Stimulated activated CD4-positive, alpha-beta T cell treated with anti-CD3 and anti-CD28 coated beads, Interleukin-2, amount 100 ng/mL, for 4 hours (primary cell): ENCODE measurements at regions not wholly inside any gene's neighbourhood (a gene's known extent, or its start where the extent isn't known, plus 50 kb on each side); places are given as distances from the start of the nearest gene placed in this dataset.
"Not testable (repeated sequence)": the region's sequence is repeated elsewhere in the genome, so short reads cannot be mapped to it uniquely, and the experiment has no call there.

Experiments used
- DNase-seq: peaks from one replicate; pipeline ENCODE4 v3.0.0-alpha.2; 2020; ENCODE audit warnings: low read depth

DNA sequence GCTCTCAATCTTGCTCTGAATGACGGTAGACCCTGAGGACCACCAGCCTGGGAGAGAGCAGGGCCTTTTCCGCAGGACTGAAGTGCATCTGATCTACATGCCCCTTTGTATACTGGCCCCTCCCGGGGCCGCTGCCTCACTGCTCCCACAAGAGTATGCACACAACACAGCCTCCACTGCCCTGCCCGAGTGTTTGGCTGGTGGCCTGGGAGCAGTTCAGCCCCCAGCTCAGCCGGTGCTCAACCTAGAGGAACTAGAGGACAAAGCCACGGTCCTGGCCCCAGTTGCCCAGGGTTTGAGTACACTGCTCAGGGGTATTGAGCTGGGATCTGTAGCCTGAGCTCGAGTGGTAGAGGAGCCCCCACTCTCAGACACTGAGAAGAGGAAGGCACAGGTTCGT lies 118.9 kb upstream of the CAB39 start:
- no peak for DNase-seq

DNA sequence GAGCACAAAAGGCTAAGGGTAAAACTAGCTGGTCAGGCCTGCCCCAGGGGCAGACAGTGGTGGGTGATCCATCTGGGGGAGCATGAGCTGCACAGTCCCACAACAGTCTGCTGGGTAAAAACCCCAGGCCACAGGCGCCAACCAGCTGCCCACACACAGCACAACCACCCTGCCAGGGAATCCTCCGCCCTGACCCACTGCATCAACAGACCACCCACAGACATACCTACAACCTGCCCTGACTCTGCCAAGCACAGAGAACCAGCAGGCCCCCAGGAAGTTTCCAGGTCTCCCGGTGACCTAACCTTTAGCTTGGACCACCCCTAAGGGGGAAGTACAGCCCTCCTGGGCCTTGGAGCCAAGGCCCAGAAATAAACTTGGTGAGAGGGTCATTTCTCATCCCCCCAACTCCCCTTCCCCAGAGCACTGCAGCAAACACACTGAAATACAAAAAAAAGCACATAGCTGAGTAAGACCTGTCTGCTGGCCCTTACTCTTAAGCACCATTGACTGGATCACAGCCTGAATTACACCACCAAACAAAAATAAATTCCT lies 118.3 kb upstream of the CAB39 start:
- no peak for DNase-seq

DNA sequence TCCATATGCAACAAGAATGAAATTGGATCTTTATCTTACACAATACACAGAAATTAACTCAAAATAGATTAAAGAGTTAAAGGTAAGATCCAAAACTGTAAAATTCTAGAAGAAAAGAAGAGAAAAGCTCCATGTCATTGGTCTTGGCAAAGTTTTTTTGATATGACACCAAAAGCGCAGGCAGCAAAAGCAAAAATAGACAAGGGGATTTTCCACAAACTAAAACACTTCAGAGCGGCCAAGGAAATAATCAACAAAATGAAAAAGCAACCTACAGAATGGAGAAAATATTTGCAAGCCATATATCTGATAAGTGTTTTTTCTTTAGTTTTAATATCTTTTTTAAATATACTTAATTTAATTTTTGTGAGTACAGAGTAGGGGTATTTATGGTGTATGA lies 112.8 kb upstream of the CAB39 start:
- no peak for DNase-seq

- no peak for DNase-seq
These were observed 112.4 kb upstream of the CAB39 start for GRCh38 chr2:230600285-230600684.

DNA sequence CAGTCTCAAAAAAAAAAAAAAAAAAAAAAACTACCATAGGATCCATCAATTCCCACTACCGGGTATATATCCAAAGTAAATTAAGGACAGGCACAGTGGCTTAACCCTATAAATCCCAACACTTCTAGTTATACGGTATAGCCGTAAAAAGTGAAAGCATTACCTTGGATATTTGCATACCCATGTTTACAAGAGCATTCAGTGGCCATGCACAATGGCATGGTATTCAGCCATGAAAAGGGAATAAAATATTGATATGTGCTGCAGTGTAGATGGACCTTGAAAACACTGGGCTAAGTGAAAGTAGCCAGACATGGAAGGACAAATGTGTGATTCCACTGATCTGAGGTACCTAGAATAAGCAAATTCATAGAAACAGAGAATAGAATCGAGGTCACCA lies 111.8 kb upstream of the CAB39 start:
- no peak for DNase-seq

- no peak for DNase-seq
These were observed 111.1 kb upstream of the CAB39 start for GRCh38 chr2:230601510-230601909.

GRCh38 chr2:230602562-230603230 lies 109.9 kb upstream of the CAB39 start:
- peak; percentile 55 for DNase-seq

- not testable (repeated sequence) for DNase-seq
These were observed 109.3 kb upstream of the CAB39 start for GRCh38 chr2:230603317-230603716.

GRCh38 chr2:230604158-230604557 lies 108.5 kb upstream of the CAB39 start:
- DNase-seq: not testable (repeated sequence)

- DNase-seq: no peak
These were observed 98.6 kb upstream of the CAB39 start for GRCh38 chr2:230614040-230614439.

- DNase-seq: peak; percentile 57
These were observed 97.7 kb upstream of the CAB39 start for GRCh38 chr2:230614913-230615332.

- DNase-seq: not testable (repeated sequence)
These were observed 95.4 kb upstream of the CAB39 start for GRCh38 chr2:230617256-230617706.

GRCh38 chr2:230619491-230619890 lies 93.2 kb upstream of the CAB39 start:
- DNase-seq: no peak

GRCh38 chr2:230625220-230625619 lies 87.4 kb upstream of the CAB39 start:
- DNase-seq: not testable (repeated sequence)

GRCh38 chr2:230627091-230627490 lies 85.6 kb upstream of the CAB39 start:
- DNase-seq: not testable (repeated sequence)

- DNase-seq: no peak
These were observed 84.6 kb upstream of the CAB39 start for GRCh38 chr2:230627806-230628724.

DNA sequence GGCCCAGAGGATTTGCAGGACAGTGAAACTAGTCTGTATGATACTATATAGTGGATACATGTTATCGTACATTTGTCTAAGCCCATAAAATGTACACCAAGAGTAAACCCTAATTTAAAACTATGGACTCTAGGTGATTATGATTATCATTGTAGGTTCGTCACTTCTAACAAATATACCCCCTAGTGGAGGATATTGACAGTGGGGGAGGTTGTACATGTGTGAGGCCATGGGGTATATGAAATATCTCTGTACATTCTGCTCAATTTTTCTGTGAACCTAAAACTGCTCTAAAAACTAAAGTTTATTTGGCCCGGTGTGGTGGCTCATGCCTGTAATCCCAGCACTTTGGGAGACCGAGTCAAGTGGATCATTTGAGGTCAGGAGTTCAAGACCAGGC lies 81.2 kb upstream of the CAB39 start:
- DNase-seq: no peak

DNA sequence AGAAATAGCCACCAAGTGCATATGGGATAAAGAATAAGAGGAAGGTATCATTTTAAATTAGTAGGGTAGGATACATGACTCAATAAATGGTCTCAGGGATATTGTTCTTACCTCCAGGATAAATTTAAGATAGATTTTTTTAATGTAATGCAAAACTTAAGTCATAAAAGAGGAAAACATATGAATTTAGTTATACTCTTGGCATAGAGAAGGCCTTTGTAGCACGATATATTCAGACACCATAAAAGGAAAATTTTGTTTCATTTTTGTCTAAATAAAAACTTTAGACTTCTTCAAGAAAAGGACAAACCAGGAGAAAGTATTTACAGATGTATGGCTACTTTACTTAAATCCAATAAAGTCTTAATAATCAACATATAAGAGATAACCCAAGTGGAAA lies 78.5 kb upstream of the CAB39 start:
- DNase-seq: no peak

DNA sequence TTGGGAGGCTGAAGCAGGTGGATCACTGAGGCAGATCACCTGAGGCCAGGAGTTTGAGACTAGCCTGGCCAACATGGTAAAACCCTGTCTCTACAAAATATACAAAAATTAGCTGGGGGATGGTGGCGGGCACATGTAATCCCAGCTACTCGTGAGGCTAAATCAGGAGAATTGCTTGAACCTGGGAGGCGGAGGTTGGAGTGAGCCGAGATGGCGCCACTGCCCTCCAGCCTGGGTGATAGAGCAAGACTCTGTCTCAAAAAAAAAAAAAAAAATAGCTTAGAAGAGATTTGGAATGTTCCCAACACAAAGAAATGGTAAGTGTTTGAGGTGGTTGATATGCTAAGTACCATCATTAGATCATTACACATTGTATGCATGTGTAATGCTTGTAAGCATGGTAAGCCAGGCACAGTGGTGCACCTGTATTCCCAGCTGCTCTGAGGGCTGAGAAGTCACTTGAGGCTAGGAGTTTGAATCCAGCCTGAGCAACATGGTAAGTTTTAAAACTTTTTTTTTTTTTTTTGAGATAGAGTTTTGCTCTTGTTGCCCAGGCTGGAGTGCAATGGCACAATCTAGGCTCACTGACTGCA lies 77.8 kb upstream of the CAB39 start:
- DNase-seq: not testable (repeated sequence)

DNA sequence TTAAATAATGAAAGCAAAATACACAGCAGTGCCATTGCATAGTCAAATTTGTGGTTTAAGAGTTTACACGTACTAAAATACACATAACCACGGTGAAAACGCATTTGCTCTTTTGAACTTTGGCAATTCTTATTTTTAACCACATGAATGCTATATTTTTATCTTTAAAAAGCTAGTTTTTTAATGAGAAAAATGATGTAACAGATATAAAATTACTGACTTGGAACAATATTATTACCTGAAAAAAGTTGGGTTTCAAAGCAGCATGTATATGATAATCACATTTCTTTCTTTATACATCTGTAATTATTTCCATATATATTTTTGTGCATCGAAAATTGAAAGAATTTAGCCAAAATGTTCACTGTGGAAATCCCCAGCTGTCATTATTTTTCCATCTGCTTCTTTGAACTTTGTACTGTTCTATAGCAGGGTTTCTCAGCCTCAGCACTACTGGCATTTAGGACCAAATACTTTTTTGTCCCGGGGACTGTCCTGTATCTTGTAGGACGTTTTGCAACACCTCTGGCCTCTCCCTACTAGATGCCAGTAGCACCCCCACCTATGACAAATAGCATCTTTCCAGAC lies 75.9 kb upstream of the CAB39 start:
- DNase-seq: no peak

DNA sequence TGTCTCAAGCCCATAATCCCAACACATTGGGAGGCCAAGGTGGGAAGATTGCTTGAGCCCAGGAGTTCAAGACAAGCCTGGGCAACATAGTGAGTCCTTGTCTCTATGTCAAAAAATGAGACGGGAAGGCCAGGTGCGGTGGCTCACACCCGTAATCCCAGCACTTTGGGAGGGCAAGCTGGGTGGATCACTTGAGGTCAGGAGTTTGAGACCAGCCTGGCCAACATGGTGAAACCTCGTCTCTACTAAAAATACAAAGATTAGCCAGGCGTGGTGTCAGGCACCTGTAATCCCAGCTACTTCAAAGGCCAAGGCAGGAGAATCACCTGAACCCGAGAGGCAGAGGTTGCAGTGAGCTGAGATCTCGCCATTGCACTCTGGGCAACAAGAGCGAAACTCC lies 75.2 kb upstream of the CAB39 start:
- DNase-seq: not testable (repeated sequence)

GRCh38 chr2:230640540-230641011 lies 72.1 kb upstream of the CAB39 start:
- DNase-seq: no peak
